ENCODE measurements at regions not wholly inside any gene's neighbourhood (a gene's known extent, or its start where the extent isn't known, plus 50 kb on each side); places are given as distances from the start of the nearest gene placed in this dataset.

DNA sequence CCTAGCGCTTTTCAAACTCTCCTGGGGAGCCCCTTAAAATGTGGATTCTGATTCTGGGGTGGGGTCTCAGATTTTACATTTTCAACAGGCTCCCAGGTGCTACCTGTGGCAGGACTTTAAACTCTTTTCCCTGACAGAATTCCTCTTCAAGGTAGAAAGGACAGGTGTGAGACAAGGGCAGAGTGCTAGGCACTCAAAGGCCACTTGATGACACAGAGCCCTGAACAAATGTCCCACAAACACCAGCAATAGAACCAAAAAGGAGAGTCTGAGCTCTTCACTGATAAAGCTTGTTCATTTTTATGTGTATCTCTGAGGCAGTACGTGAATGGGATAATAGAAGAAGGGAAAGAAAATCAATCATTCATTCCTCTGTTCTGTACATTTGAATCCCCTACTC, 77.7 kb upstream of the PELI1 start:
- no peaks in the 10 kb centered on the region for H3K9me3 ChIP-seq (ENCODE audit: low read depth, low read length)
- H3K79me2 ChIP-seq (ENCODE audit: insufficient read depth, low read length), result no peaks in the 10 kb centered on the region
- H2AFZ ChIP-seq (ENCODE audit: low read length), result no peak overlapping the region
- H3K4me3 ChIP-seq (ENCODE audit: insufficient read depth, low read length), result no peak overlapping the region
- H3K4me1 ChIP-seq (ENCODE audit: insufficient read depth, low read length), result no peaks in the 10 kb centered on the region
- H4K20me1 ChIP-seq (ENCODE audit: insufficient read depth, low read length), result no peaks in the 10 kb centered on the region
- no peak overlapping the region for H3K4me2 ChIP-seq (ENCODE audit: insufficient read depth, low read length)
- no peak for DNase-seq (ENCODE audit: insufficient read length, low spot score, missing footprints)
- TF ChIP-seq CTCF (IDR thresholded peaks at IDR 0.05; ENCODE audit: extremely low read depth, low read depth, low read length), result no peak
- H3K36me3 ChIP-seq (ENCODE audit: insufficient read depth, low read length), result no peaks in the 10 kb centered on the region
- H3K27me3 ChIP-seq (ENCODE audit: insufficient read depth, low read length), result peaks cover 68% of the 10 kb centered on the region
- no peak overlapping the region for H3K27ac ChIP-seq (ENCODE audit: low read depth, low read length)

- Histone ChIP-seq H2AFZ (ENCODE audit: low read length) (no peak overlapping the region), H3K9me3 (ENCODE audit: low read depth, low read length) (no peaks in the 10 kb centered on the region), H3K4me2 (ENCODE audit: insufficient read depth, low read length) (no peak overlapping the region)
These were observed 78.1 kb upstream of the PELI1 start for GRCh38 chr2:64222351-64222750.

GRCh38 chr2:64223055-64223454, 78.8 kb upstream of the PELI1 start:
- H3K27ac ChIP-seq (ENCODE audit: low read depth, low read length), result no peak overlapping the region
- no peaks in the 10 kb centered on the region for H3K36me3 ChIP-seq (ENCODE audit: insufficient read depth, low read length)
- no peak overlapping the region for H3K4me3 ChIP-seq (ENCODE audit: insufficient read depth, low read length)
- no peak overlapping the region for H2AFZ ChIP-seq (ENCODE audit: low read length)
- no peak for TF ChIP-seq CTCF (IDR thresholded peaks at IDR 0.05; ENCODE audit: extremely low read depth, low read depth, low read length)
- peaks cover 5% of the 10 kb centered on the region for H3K4me1 ChIP-seq (ENCODE audit: insufficient read depth, low read length)
- H4K20me1 ChIP-seq (ENCODE audit: insufficient read depth, low read length), result no peaks in the 10 kb centered on the region
- H3K4me2 ChIP-seq (ENCODE audit: insufficient read depth, low read length), result no peak overlapping the region
- H3K79me2 ChIP-seq (ENCODE audit: insufficient read depth, low read length), result no peaks in the 10 kb centered on the region
- peaks cover 72% of the 10 kb centered on the region for H3K27me3 ChIP-seq (ENCODE audit: insufficient read depth, low read length)
- DNase-seq (ENCODE audit: insufficient read length, low spot score, missing footprints), result no peak
- H3K9me3 ChIP-seq (ENCODE audit: low read depth, low read length), result no peaks in the 10 kb centered on the region

More at GRCh38 chr2:64222351-64222750, 78.1 kb upstream of the PELI1 start:
- H3K27ac ChIP-seq (ENCODE audit: low read depth, low read length), result no peak overlapping the region
- H3K4me3 ChIP-seq (ENCODE audit: insufficient read depth, low read length), result no peak overlapping the region
- H3K27me3 ChIP-seq (ENCODE audit: insufficient read depth, low read length), result peaks cover 69% of the 10 kb centered on the region
- TF ChIP-seq CTCF (IDR thresholded peaks at IDR 0.05; ENCODE audit: extremely low read depth, low read depth, low read length), result no peak
- DNase-seq (ENCODE audit: insufficient read length, low spot score, missing footprints), result no peak
- H3K36me3 ChIP-seq (ENCODE audit: insufficient read depth, low read length), result no peaks in the 10 kb centered on the region
- H3K79me2 ChIP-seq (ENCODE audit: insufficient read depth, low read length), result no peaks in the 10 kb centered on the region
- no peaks in the 10 kb centered on the region for H4K20me1 ChIP-seq (ENCODE audit: insufficient read depth, low read length)
- H3K4me1 ChIP-seq (ENCODE audit: insufficient read depth, low read length), result no peaks in the 10 kb centered on the region

DNA sequence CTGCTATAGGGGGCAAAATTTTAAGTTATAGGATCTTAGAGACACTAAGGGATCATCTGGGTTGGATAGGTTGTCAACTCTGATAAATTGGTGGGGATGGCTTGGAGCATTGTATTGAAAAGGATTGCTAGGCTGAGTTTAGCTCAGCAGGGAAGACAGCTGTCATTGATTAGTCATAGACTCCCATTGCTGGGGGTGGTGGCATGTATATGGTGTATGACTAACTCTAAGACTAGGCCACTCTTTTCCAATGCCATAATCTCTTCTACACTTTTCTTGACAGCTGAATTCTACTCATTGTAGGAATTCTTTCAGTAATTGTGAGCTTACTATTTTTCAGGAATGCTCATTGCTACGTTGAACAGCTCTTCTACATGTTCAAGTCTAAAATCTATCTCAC, 81.3 kb upstream of the PELI1 start:
- Histone ChIP-seq H3K4me2 (ENCODE audit: insufficient read depth, low read length) (no peak overlapping the region), H3K4me3 (ENCODE audit: insufficient read depth, low read length) (no peak overlapping the region), H3K27ac (ENCODE audit: low read depth, low read length) (no peak overlapping the region), H3K27me3 (ENCODE audit: insufficient read depth, low read length) (peaks cover 72% of the 10 kb centered on the region), H2AFZ (ENCODE audit: low read length) (no peak overlapping the region), H3K36me3 (ENCODE audit: insufficient read depth, low read length) (no peaks in the 10 kb centered on the region), H3K4me1 (ENCODE audit: insufficient read depth, low read length) (peaks cover 6% of the 10 kb centered on the region), H3K9me3 (ENCODE audit: low read depth, low read length) (no peaks in the 10 kb centered on the region), H3K79me2 (ENCODE audit: insufficient read depth, low read length) (no peaks in the 10 kb centered on the region), H4K20me1 (ENCODE audit: insufficient read depth, low read length) (no peaks in the 10 kb centered on the region)
- peak; percentile 69 for DNase-seq (ENCODE audit: insufficient read length, low spot score, missing footprints)
- TF ChIP-seq CTCF (IDR thresholded peaks at IDR 0.05; ENCODE audit: extremely low read depth, low read depth, low read length), result no peak

Measured in osteoblast (primary cell).